Muscle layer of colon (tissue), 2 donors: ENCODE measurements at regions not wholly inside any gene's neighbourhood (a gene's known extent, or its start where the extent isn't known, plus 50 kb on each side); places are given as distances from the start of the nearest gene placed in this dataset.
"Not testable (repeated sequence)": the region's sequence is repeated elsewhere in the genome, so short reads cannot be mapped to it uniquely, and the experiment has no call there.

Experiments used
- H3K27ac ChIP-seq: one replicate; pipeline ENCODE4 v1.7.0; 2013; ENCODE audit warnings: low read depth, mild to moderate bottlenecking, low read length, moderate library complexity
- H3K27me3 ChIP-seq, 2 donors: one replicate each; pipeline ENCODE4 v1.7.0; 2013; ENCODE audit warnings: low read length in 2 of 2, mild to moderate bottlenecking in 2 of 2; ENCODE audit not compliant: insufficient read depth in 2 of 2, control insufficient read depth in 1 of 2
- H3K36me3 ChIP-seq: one replicate; pipeline ENCODE4 v1.7.0; 2013; ENCODE audit warnings: mild to moderate bottlenecking, low read length; ENCODE audit not compliant: insufficient read depth
- H3K4me1 ChIP-seq: one replicate; pipeline ENCODE4 v1.7.0; 2013; ENCODE audit warnings: mild to moderate bottlenecking, low read length; ENCODE audit not compliant: insufficient read depth
- H3K4me3 ChIP-seq, 2 donors: one replicate each; pipeline ENCODE4 v1.7.0; 2013; ENCODE audit warnings: low read length in 2 of 2, low read depth in 1 of 2, mild to moderate bottlenecking in 1 of 2, moderate library complexity in 1 of 2
- H3K9ac ChIP-seq: one replicate; pipeline ENCODE4 v1.7.0; 2013; ENCODE audit warnings: low read length
- H3K9me3 ChIP-seq: one replicate; pipeline ENCODE4 v1.7.0; 2013; ENCODE audit warnings: mild to moderate bottlenecking, low read length
- donor health status: abdominal sarcoma.
- donor health status: Adenocarcinoma of cecum.

DNA sequence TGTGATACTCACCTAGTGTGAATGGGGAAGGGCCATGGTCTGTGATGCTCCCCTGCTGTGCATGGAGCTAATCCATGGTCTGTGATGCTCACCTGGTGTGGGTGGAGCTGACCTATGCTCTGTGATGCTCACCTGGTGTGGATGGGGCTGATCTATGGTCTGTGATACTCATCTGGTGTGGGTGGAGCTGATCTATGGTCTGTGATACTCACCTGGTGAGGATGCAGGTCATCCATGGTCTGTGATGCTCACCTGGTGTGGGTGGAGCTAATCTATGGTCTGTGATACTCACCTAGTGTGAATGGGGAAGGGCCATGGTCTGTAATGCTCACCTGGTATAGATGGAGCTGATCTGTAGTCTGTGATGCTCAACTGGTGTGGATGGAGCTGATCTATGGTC lies 110.2 kb downstream of the CRLF2 start:
- H3K4me1 ChIP-seq, H3K9me3 ChIP-seq, H3K36me3 ChIP-seq, H3K9ac ChIP-seq, H3K27me3 ChIP-seq, H3K4me3 ChIP-seq, H3K27ac ChIP-seq: not testable (repeated sequence)

DNA sequence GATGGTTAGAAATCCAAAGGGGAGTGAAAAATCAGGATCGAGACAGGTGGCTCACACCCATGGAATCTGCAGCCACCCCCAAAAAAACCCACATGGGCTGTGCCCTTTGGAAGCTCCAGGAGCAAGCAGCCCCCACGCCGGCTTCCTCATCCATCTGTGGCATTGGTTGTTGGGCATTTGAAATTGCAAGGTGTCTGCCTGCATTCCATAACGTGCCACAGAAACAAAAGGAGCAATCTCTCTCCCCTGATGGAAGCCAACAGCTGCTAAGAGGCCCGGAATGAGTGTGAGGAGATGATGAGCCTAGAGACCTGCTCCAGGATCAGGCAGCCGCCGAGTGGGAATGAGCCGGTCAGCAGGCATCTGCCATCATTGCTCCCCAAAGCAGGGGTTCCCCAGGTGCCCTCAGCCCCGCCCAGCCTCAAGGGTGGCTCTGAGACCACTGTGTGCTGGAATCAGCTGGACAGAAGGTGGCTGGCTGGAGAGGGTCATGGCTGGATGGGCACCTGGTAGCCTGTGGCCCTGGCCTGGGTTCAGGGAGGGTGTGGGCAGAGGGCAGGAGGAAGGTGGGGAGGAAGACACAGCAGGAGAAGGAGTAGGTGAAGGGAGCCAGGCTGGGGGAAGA lies 113.2 kb downstream of the CRLF2 start:
- Histone ChIP-seq H3K9ac (no peak overlapping the region), H3K4me1 (no peaks in the 10 kb centered on the region), H3K9me3 (peaks cover 8% of the 10 kb centered on the region), H3K36me3 (no peaks in the 10 kb centered on the region), H3K27me3 (peaks cover 0 to 6% of the 10 kb centered on the region in 2 donors), H3K4me3 (no peak overlapping the region), H3K27ac (no peak overlapping the region)

GRCh38 chrX:1097328-1097727 lies 115.1 kb downstream of the CRLF2 start:
- no peaks in the 10 kb centered on the region for H3K4me1 ChIP-seq
- no peaks in the 10 kb centered on the region for H3K36me3 ChIP-seq
- peaks cover 8% of the 10 kb centered on the region for H3K9me3 ChIP-seq
- no peak overlapping the region for H3K27ac ChIP-seq
- peaks cover 0 to 6% of the 10 kb centered on the region in 2 donors for H3K27me3 ChIP-seq
- H3K4me3 ChIP-seq = peak overlapping the region in 1 of 2 donors; percentile 6
- H3K9ac ChIP-seq = no peak overlapping the region

DNA sequence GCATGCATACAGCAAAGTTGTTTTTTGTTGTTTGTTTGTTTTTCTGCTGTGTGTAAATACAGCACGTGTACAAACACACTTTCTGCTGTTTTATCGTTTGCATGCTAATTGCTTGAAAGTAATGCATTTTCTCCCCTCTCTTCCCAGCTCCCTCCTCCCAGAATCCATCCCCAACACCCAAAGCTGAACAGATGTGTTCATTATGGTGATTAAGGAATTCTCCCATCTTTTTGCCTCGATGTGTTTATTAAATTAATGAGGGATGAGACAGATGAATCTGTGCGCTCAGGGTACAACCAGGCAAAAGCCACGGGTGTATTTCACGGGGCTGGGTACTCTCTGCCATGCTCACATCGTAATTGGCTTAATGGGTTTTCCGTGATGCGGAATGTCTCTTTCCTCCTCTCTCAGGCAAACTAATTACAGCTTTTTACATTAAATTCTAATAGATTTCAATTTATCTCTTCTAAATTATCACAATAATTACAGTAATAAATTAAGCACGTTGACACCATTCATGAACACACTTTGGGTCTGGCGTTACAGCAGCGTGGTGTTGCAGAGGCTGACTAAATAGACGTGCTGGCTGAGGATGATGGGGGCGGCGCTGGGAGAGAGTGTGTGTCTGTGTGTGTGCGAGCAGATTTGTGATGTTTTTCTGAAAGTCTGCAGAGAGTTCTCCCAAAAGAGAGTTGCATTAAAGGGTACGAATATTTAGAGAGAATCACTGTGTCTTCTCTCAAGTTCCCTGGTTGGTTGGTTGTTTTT lies 117.7 kb downstream of the CRLF2 start:
- Histone ChIP-seq H3K9ac (no peak overlapping the region), H3K4me3 (no peak overlapping the region), H3K27ac (no peak overlapping the region), H3K9me3 (peaks cover 8% of the 10 kb centered on the region), H3K36me3 (no peaks in the 10 kb centered on the region), H3K4me1 (no peaks in the 10 kb centered on the region), H3K27me3 (peaks cover 0 to 6% of the 10 kb centered on the region in 2 donors)

DNA sequence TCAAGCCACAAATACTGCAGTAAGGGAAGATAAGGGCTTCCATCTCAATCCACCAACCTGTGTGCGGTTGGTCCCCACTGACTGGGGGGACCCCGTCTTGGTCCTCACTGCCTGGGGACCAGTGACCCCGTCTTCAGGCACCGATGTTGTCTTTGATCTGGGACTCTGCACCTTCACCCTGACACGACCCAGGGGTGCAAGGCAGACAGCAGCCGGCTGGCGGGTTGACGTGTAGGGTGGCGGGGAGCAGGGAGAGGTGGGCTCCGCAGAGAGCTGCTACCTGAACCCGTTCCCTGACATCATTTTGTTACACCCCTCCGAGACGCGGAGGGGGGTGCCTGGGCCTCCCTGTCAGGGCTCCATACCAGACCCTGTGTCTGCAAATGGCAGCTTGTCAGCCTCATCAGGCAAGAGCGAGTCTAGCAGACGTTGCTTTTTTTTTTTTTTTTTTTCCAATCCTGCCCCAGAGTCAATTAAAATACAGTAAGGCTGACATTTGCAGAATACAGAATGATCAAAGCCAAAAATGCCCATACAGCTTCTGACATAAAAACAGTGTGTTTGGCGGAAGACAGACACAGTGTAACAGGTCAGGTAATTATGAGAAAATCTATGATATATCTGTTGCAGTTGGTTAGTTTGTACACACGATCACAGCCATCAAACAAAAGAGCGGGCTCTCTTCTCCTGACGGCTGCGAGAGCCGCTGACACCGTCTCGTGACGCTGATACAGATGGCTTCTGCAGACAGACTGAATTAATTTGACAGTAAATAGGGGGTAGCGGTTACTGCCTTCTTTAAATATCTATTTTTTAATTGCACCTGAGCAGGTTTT lies 118.6 kb downstream of the CRLF2 start:
- Histone ChIP-seq H3K27me3 (no peaks in the 10 kb centered on the region), H3K9me3 (peaks cover 8% of the 10 kb centered on the region)

GRCh38 chrX:1093121-1093520 lies 119.3 kb downstream of the CRLF2 start:
- no peak overlapping the region for H3K4me3 ChIP-seq
- H3K9me3 ChIP-seq = peaks cover 8% of the 10 kb centered on the region
- H3K36me3 ChIP-seq = no peaks in the 10 kb centered on the region
- H3K27me3 ChIP-seq = no peaks in the 10 kb centered on the region
- H3K9ac ChIP-seq = no peak overlapping the region
- H3K27ac ChIP-seq = no peak overlapping the region
- no peaks in the 10 kb centered on the region for H3K4me1 ChIP-seq

More for the DNA sequence above, 118.6 kb downstream of the CRLF2 start:
- no peaks in the 10 kb centered on the region for H3K36me3 ChIP-seq
- no peak overlapping the region for H3K4me3 ChIP-seq
- no peaks in the 10 kb centered on the region for H3K4me1 ChIP-seq
- H3K9ac ChIP-seq = no peak overlapping the region
- no peak overlapping the region for H3K27ac ChIP-seq

DNA sequence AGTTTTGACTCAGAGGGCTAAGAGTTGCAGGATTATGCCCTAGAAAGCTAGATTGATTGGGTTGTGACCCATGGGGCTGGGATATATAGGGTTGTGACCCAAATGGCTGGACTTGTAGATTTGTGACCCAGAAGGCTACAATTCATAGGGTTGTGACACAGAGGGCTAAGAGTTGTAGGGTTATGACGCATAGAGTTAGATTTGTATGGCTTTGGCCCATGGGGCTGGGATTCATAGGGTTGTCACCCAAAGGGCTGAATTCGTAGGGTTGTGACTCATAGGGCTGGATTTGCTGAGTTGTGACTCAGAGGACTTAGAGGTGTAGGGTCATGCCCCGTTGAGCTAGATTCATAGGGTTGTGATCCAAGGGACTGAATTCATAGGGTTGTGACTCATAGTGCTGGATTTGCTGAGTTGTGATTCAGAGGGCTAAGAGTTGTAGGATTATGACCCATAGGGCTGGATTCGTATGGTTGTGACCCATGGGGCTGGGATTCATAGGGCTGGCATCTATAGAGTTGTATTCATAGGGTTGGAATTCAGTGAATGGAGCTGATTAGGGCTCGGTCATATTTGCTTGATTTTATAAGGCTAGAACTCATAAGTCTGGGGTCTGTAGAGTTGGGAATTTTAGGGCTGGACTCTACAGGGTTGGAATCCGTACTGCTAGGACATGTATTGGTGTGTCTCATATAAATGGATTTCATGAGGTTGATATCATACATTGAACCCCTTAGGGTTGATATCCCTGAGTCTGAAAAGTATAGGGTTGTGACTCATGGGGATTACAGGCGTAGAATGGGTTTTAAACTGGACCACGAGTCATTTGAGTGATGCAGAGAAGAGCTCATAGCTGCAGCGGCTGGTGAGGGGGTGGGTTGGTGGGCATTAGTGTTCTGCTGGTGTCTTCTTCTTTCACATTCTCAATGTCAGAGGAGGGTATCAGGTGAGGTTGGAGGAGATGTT lies 125.7 kb downstream of the CRLF2 start:
- H3K27me3 ChIP-seq = no peaks in the 10 kb centered on the region
- H3K36me3 ChIP-seq = no peaks in the 10 kb centered on the region
- no peak overlapping the region for H3K27ac ChIP-seq
- no peak overlapping the region for H3K9ac ChIP-seq
- H3K4me1 ChIP-seq = no peaks in the 10 kb centered on the region
- no peak overlapping the region for H3K4me3 ChIP-seq
- H3K9me3 ChIP-seq = no peaks in the 10 kb centered on the region

DNA sequence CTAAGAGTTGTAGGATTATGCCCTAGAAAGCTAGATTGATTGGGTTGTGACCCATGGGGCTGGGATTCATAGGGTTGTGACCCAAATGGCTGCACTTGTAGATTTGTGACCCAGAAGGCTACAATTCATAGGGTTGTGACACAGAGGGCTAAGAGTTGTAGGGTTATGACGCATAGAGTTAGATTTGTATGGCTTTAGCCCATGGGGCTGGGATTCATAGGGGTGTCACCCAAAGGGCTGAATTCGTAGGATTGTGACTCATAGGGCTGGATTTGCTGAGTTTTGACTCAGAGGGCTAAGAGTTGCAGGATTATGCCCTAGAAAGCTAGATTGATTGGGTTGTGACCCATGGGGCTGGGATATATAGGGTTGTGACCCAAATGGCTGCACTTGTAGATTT lies 126.6 kb downstream of the CRLF2 start:
- H3K27ac ChIP-seq, H3K4me3 ChIP-seq, H3K9me3 ChIP-seq, H3K9ac ChIP-seq, H3K27me3 ChIP-seq, H3K36me3 ChIP-seq, H3K4me1 ChIP-seq: not testable (repeated sequence)

DNA sequence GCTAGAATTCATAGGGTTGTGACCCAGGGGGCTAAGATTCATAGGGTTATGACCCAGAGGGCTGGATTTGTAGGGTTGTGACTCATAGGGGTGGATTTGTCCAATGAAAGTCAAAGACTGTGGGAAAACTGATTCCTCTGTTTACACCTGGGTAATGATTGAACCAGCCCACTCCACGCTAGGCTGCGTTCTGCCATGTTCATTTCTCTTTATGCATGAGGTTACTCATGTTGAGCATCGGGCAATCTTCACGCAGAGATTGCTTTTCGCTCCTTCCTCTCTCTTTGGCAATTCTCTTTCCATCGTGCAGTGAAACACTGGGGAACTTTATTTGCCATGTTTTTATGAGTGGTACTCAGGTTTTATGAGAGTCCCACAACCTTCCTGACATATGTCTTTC lies 127.8 kb downstream of the CRLF2 start:
- no peak overlapping the region for H3K4me3 ChIP-seq
- H3K27me3 ChIP-seq = no peaks in the 10 kb centered on the region
- no peaks in the 10 kb centered on the region for H3K36me3 ChIP-seq
- no peak overlapping the region for H3K9ac ChIP-seq
- no peak overlapping the region for H3K27ac ChIP-seq
- H3K9me3 ChIP-seq = no peaks in the 10 kb centered on the region
- no peaks in the 10 kb centered on the region for H3K4me1 ChIP-seq

GRCh38 chrX:1076871-1077651 lies 135.4 kb downstream of the CRLF2 start:
- no peak overlapping the region for H3K9ac ChIP-seq

More at GRCh38 chrX:1076871-1077651, 135.4 kb downstream of the CRLF2 start:
- peaks cover 8% of the 10 kb centered on the region for H3K9me3 ChIP-seq
- H3K4me1 ChIP-seq = no peaks in the 10 kb centered on the region
- H3K36me3 ChIP-seq = no peaks in the 10 kb centered on the region
- H3K4me3 ChIP-seq = no peak overlapping the region
- no peaks in the 10 kb centered on the region for H3K27me3 ChIP-seq
- H3K27ac ChIP-seq = no peak overlapping the region
